ENCODE measurements at regions not wholly inside any gene's neighbourhood (a gene's known extent, or its start where the extent isn't known, plus 50 kb on each side); places are given as distances from the start of the nearest gene placed in this dataset.

DNA sequence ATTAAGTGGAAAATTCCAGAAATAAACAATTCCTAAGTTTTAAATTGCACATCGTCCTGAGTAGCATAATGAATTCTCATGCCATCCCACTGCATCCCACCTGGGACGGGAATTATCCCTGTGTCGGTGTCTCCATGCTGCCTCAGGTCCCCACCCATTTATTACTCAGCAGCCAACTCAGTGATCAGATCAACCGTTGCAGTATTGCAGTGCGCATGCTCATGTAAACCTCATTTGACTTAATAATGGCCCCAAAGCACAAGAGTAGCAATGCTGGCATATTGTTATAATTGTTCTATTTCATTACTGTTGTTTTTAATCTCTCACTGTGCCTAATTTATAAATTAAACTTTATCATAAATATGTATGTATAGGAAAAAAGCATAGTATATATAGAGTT, 214.4 kb downstream of the METTL4 start:
- H3K9me3 ChIP-seq (replicated peaks; ENCODE audit: insufficient read depth, low read length): no peaks in the 10 kb centered on the region
- no peaks in the 10 kb centered on the region for H3K79me2 ChIP-seq (ENCODE audit: low read length)
- no peaks in the 10 kb centered on the region for H3K9me2 ChIP-seq (replicated peaks; ENCODE audit: insufficient read depth, low read length)
- H3K27ac ChIP-seq (ENCODE audit: low read length): no peak overlapping the region
- no peak overlapping the region for H2AFZ ChIP-seq (ENCODE audit: low read length)
- H3K4me3 ChIP-seq (ENCODE audit: low read length): no peak overlapping the region
- no peak for DNase-seq
- no peaks in the 10 kb centered on the region for H3K27me3 ChIP-seq (replicated peaks; ENCODE audit: insufficient read depth, low read length)
- H3F3A ChIP-seq (ENCODE audit: insufficient read depth, low read length): no peaks in the 10 kb centered on the region
- H3K9ac ChIP-seq (ENCODE audit: low read length): no peak overlapping the region
- no peaks in the 10 kb centered on the region for H3K36me3 ChIP-seq (replicated peaks; ENCODE audit: insufficient read depth, low read length)
- no peak overlapping the region for H3K4me2 ChIP-seq (ENCODE audit: low read depth, low read length)
- no peaks in the 10 kb centered on the region for H4K20me1 ChIP-seq (ENCODE audit: insufficient read depth, low read length)
- no peaks in the 10 kb centered on the region for H3K4me1 ChIP-seq (ENCODE audit: low read length)
- TF ChIP-seq, protein P1, sequence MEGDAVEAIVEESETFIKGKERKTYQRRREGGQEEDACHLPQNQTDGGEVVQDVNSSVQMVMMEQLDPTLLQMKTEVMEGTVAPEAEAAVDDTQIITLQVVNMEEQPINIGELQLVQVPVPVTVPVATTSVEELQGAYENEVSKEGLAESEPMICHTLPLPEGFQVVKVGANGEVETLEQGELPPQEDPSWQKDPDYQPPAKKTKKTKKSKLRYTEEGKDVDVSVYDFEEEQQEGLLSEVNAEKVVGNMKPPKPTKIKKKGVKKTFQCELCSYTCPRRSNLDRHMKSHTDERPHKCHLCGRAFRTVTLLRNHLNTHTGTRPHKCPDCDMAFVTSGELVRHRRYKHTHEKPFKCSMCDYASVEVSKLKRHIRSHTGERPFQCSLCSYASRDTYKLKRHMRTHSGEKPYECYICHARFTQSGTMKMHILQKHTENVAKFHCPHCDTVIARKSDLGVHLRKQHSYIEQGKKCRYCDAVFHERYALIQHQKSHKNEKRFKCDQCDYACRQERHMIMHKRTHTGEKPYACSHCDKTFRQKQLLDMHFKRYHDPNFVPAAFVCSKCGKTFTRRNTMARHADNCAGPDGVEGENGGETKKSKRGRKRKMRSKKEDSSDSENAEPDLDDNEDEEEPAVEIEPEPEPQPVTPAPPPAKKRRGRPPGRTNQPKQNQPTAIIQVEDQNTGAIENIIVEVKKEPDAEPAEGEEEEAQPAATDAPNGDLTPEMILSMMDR (IDR thresholded peaks at IDR 0.05; ENCODE audit: low read length): no peak
- no peak for TF ChIP-seq EZH2phosphoT487 (IDR thresholded peaks at IDR 0.05; ENCODE audit: low read length)
- TF ChIP-seq EZH2 (optimal IDR thresholded peaks at IDR 0.05; ENCODE audit: low read depth, low read length): no peak

DNA sequence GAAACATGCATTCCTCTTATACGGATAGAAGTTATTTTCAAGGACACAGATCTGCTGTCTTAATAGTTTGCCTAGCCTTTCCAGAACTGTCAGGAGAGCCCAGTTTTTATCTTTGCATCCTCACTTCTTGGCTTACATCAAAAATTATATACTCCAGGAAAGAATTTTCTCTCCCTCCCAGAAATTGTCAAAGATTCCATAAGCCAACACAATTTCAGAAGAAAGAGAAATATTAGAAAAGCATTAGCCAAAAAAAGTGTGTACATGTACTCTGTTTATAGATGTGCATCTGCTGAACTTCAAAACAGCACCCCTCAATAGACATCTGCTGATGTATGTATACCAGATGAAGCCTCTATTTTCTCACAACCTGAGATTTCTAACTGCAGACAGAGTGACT, 210.4 kb downstream of the METTL4 start:
- H3K4me2 ChIP-seq (ENCODE audit: low read depth, low read length): no peak overlapping the region
- H4K20me1 ChIP-seq (ENCODE audit: insufficient read depth, low read length): no peaks in the 10 kb centered on the region

DNA sequence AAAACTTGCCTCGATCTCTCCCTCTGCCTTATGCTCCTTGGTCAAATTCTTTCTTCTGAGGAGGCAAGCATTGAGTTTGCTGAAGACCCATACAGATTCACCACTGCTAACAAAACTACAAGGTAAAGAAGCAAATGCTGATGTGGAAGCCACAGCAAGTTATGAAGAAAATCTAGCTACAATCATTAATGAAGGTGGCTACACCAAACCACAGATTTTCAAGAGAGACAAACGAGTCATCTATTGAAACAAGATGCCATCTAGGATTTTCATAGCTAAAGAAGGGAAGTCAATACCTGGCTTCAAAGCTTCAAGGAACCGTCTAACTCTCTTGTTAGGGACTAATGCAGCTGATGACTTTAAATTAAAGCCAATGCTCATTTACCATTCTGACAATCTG, 203.2 kb downstream of the METTL4 start:
- no peaks in the 10 kb centered on the region for H3K36me3 ChIP-seq (replicated peaks; ENCODE audit: insufficient read depth, low read length)
- H3K4me3 ChIP-seq (ENCODE audit: low read length): no peak overlapping the region
- no peak overlapping the region for H3K4me2 ChIP-seq (ENCODE audit: low read depth, low read length)
- no peaks in the 10 kb centered on the region for H4K20me1 ChIP-seq (ENCODE audit: insufficient read depth, low read length)
- no peak for DNase-seq
- H3F3A ChIP-seq (ENCODE audit: insufficient read depth, low read length): no peaks in the 10 kb centered on the region
- no peaks in the 10 kb centered on the region for H3K79me2 ChIP-seq (ENCODE audit: low read length)
- H3K9me3 ChIP-seq (replicated peaks; ENCODE audit: insufficient read depth, low read length): no peaks in the 10 kb centered on the region
- H3K9ac ChIP-seq (ENCODE audit: low read length): no peak overlapping the region
- TF ChIP-seq, protein P1 (IDR thresholded peaks at IDR 0.05; ENCODE audit: low read length): no peak
- TF ChIP-seq EZH2 (optimal IDR thresholded peaks at IDR 0.05; ENCODE audit: low read depth, low read length) (no peak), EZH2phosphoT487 (IDR thresholded peaks at IDR 0.05; ENCODE audit: low read length) (no peak)
- no peak overlapping the region for H2AFZ ChIP-seq (ENCODE audit: low read length)
- no peaks in the 10 kb centered on the region for H3K9me2 ChIP-seq (replicated peaks; ENCODE audit: insufficient read depth, low read length)
- H3K27ac ChIP-seq (ENCODE audit: low read length): no peak overlapping the region
- no peaks in the 10 kb centered on the region for H3K4me1 ChIP-seq (ENCODE audit: low read length)
- H3K27me3 ChIP-seq (replicated peaks; ENCODE audit: insufficient read depth, low read length): no peaks in the 10 kb centered on the region

More for the DNA sequence above, 210.4 kb downstream of the METTL4 start:
- no peak overlapping the region for H3K9ac ChIP-seq (ENCODE audit: low read length)
- no peak overlapping the region for H2AFZ ChIP-seq (ENCODE audit: low read length)
- H3K27me3 ChIP-seq (replicated peaks; ENCODE audit: insufficient read depth, low read length): no peaks in the 10 kb centered on the region
- no peaks in the 10 kb centered on the region for H3K4me1 ChIP-seq (ENCODE audit: low read length)
- H3K27ac ChIP-seq (ENCODE audit: low read length): no peak overlapping the region
- H3K4me3 ChIP-seq (ENCODE audit: low read length): no peak overlapping the region
- no peaks in the 10 kb centered on the region for H3K9me3 ChIP-seq (replicated peaks; ENCODE audit: insufficient read depth, low read length)
- DNase-seq: no peak
- H3F3A ChIP-seq (ENCODE audit: insufficient read depth, low read length): no peaks in the 10 kb centered on the region
- no peaks in the 10 kb centered on the region for H3K9me2 ChIP-seq (replicated peaks; ENCODE audit: insufficient read depth, low read length)
- TF ChIP-seq, protein P1 (IDR thresholded peaks at IDR 0.05; ENCODE audit: low read length): no peak
- TF ChIP-seq EZH2 (optimal IDR thresholded peaks at IDR 0.05; ENCODE audit: low read depth, low read length): no peak
- TF ChIP-seq EZH2phosphoT487 (IDR thresholded peaks at IDR 0.05; ENCODE audit: low read length): no peak
- H3K79me2 ChIP-seq (ENCODE audit: low read length): no peaks in the 10 kb centered on the region
- H3K36me3 ChIP-seq (replicated peaks; ENCODE audit: insufficient read depth, low read length): no peaks in the 10 kb centered on the region
